SJCRH30 (cell line): ENCODE measurements at regions not wholly inside any gene's neighbourhood (a gene's known extent, or its start where the extent isn't known, plus 50 kb on each side); places are given as distances from the start of the nearest gene placed in this dataset.

ENCODE experiments used
- DNase-seq, 2 experiments: peaks; one replicate each; pipeline ENCODE4 v3.0.0-alpha.2; 2015 to 2020
- H3K27ac ChIP-seq: fragments of 250-450 bp; sonication (Bioruptor Pico); 2 replicates; pipeline ENCODE4 v1.5.1; 2020; ENCODE audit warnings: mild to moderate bottlenecking, moderate library complexity
- H3K27me3 ChIP-seq: fragments of 250-450 bp; sonication (Bioruptor Pico); 2 replicates; pipeline ENCODE4 v1.5.1; 2020; ENCODE audit warnings: mild to moderate bottlenecking, moderate library complexity
- H3K36me3 ChIP-seq: fragments of 250-450 bp; sonication (Bioruptor Pico); 2 replicates; pipeline ENCODE4 v1.5.1; 2020; ENCODE audit warnings: mild to moderate bottlenecking, moderate library complexity
- H3K4me1 ChIP-seq: fragments of 250-450 bp; sonication (Bioruptor Pico); 2 replicates; pipeline ENCODE4 v1.5.1; 2020; ENCODE audit warnings: mild to moderate bottlenecking, moderate library complexity
- H3K4me3 ChIP-seq: fragments of 250-450 bp; sonication (Bioruptor Pico); 2 replicates; pipeline ENCODE4 v1.5.1; 2020; ENCODE audit warnings: mild to moderate bottlenecking, moderate library complexity
- H3K9me3 ChIP-seq: fragments of 250-450 bp; sonication (Bioruptor Pico); replicated peaks from 2 replicates; pipeline ENCODE4 v1.5.1; 2020; ENCODE audit warnings: mild to moderate bottlenecking, moderate library complexity

DNA sequence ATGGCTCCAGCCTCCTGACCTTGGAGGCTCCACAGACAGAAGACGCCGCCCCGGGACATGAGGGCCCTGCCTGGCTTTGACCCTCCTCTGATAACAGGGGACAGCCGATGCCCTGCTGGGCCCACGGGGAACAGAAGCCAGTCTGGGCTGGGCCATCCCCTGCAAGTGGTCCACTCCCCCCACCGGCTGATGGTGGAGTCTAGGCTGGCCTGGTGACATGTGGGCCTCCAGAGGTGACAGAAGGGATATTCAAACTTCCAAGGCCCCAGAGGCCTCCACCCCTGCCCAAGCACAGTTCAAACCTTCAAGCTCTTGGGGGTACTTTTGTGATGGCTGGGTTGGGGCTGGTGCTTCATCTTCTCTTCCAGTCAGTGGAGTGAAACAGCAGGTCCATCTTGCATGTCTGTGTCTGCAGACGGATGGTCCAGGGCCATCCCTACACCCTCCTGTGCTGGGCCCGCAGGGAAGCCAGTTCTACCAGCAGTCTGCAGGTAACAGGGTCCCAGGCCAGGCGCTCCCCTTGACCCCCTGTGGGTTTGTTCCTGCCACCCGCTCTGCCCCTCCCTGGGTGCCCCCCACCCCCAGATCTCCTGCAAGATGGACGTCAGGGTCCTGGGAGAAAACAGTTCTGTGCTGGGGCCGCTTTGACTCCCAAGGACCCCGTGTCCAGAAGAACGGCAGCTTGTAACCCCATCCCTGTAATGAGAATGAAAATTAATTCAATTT lies 929.9 kb downstream of the BRD1 start:
- H3K4me1 ChIP-seq = no peaks in the 10 kb centered on the region
- H3K4me3 ChIP-seq = no peak overlapping the region
- peaks cover 38% of the 10 kb centered on the region; the same call in 1 of the 2 replicates for H3K27me3 ChIP-seq
- H3K9me3 ChIP-seq = no peaks in the 10 kb centered on the region
- no peak for DNase-seq
- no peaks in the 10 kb centered on the region for H3K36me3 ChIP-seq
- no peak overlapping the region for H3K27ac ChIP-seq

- DNase-seq = no peak
- Histone ChIP-seq H3K9me3 (no peaks in the 10 kb centered on the region), H3K4me1 (no peaks in the 10 kb centered on the region), H3K36me3 (no peaks in the 10 kb centered on the region), H3K4me3 (no peak overlapping the region), H3K27me3 (peaks cover 45% of the 10 kb centered on the region; the same call in 1 of the 2 replicates), H3K27ac (no peak overlapping the region)
Observed at GRCh38 chr22:48896766-48897644, 930.7 kb downstream of the BRD1 start.

- Histone ChIP-seq H3K4me1 (no peaks in the 10 kb centered on the region), H3K27ac (no peak overlapping the region), H3K27me3 (peaks cover 51% of the 10 kb centered on the region), H3K36me3 (no peaks in the 10 kb centered on the region), H3K4me3 (no peak overlapping the region), H3K9me3 (no peaks in the 10 kb centered on the region)
- DNase-seq = no peak
Observed at GRCh38 chr22:48895831-48896765, 931.6 kb downstream of the BRD1 start.

GRCh38 chr22:48895336-48895735 lies 932.3 kb downstream of the BRD1 start:
- no peaks in the 10 kb centered on the region for H3K9me3 ChIP-seq
- no peak overlapping the region for H3K4me3 ChIP-seq
- no peak for DNase-seq
- no peak overlapping the region for H3K27ac ChIP-seq
- peaks cover 56% of the 10 kb centered on the region for H3K27me3 ChIP-seq
- H3K36me3 ChIP-seq = no peaks in the 10 kb centered on the region
- no peaks in the 10 kb centered on the region for H3K4me1 ChIP-seq

- Histone ChIP-seq H3K27me3 (peaks cover 56% of the 10 kb centered on the region), H3K4me1 (no peaks in the 10 kb centered on the region), H3K4me3 (no peak overlapping the region), H3K27ac (no peak overlapping the region), H3K36me3 (no peaks in the 10 kb centered on the region), H3K9me3 (no peaks in the 10 kb centered on the region)
- no peak for DNase-seq
Observed at GRCh38 chr22:48894804-48895250, 932.8 kb downstream of the BRD1 start.

GRCh38 chr22:48894064-48894671 lies 933.5 kb downstream of the BRD1 start:
- H3K4me1 ChIP-seq = no peaks in the 10 kb centered on the region
- DNase-seq = no peak
- H3K9me3 ChIP-seq = no peaks in the 10 kb centered on the region
- H3K36me3 ChIP-seq = no peaks in the 10 kb centered on the region
- peaks cover 57% of the 10 kb centered on the region for H3K27me3 ChIP-seq
- H3K4me3 ChIP-seq = no peak overlapping the region
- no peak overlapping the region for H3K27ac ChIP-seq

DNA sequence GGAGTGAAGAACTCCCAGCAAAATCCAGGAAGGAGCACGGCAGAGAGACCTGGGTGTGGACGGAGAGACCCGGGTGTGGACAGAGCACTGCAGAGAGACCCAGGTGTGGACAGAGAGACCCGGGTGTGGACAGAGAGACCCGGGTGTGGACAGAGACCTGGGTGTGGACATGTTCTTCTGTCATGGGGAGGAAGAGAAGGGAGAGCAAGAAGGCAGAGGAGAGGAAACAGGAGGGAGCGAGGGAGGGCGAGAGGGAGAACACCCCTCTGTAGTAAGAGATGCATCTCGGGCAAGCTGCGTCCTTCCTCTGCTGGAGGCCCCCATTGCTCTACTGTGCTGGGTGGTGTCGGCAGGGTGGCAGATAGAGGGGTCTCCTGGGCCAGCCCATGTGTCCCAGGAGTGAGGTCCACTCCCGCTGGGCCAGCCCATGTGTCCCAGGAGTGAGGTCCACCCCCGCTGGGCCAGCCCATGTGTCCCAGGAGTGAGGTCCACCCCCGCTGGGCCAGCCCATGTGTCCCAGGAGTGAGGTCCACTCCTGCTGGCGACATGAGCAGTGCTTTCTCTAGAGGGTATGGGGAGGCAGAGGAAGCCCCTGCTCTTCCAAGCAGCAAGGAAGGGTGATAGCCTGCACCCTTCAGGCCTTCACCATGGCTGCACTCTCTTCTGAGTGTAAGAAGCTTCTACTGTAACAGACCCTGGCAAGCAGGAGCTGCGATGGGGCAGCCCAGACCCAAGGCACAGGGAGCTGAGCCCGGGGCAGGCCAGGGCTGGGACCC lies 934.2 kb downstream of the BRD1 start:
- no peak for DNase-seq

DNA sequence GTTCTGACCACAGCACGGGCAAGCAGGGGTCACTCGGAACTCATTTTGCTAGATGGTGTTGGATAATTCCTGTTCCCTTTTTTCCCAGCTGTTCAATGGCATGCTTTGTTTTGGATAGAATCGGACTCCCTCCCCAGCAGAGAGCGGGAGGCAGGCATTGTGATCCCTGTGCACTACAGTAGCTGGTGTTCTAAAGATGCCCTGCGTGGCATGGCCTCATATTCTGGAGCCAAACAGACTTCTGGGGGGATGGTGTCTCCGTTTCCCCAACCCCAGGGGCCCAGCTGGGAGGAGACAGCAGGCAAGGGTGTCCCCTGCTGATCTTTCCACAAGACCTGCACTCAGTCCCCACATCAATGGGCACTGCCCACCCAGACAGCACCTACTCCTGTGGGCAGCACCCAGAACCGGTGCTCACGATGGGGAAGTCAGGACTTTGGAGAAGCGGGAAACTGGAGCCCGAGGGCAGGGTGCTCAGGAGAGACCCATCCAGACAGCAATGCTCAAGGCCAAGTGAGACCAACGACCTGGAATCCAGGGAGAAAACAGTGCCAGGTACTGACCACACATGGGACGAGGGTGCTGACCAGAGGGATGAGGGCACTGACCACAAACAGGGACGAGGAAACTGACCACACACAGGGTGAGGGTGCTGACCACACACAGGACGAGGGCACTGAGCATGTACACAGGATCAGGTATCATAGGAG lies 934.9 kb downstream of the BRD1 start:
- Histone ChIP-seq H3K27ac (no peak overlapping the region), H3K27me3 (peaks cover 57% of the 10 kb centered on the region), H3K4me3 (no peak overlapping the region), H3K9me3 (no peaks in the 10 kb centered on the region), H3K36me3 (no peaks in the 10 kb centered on the region), H3K4me1 (no peaks in the 10 kb centered on the region)
- DNase-seq = no peak

More for the DNA sequence above, 934.2 kb downstream of the BRD1 start:
- no peaks in the 10 kb centered on the region for H3K36me3 ChIP-seq
- H3K9me3 ChIP-seq = no peaks in the 10 kb centered on the region
- no peak overlapping the region for H3K27ac ChIP-seq
- peaks cover 57% of the 10 kb centered on the region for H3K27me3 ChIP-seq
- no peaks in the 10 kb centered on the region for H3K4me1 ChIP-seq
- no peak overlapping the region for H3K4me3 ChIP-seq

DNA sequence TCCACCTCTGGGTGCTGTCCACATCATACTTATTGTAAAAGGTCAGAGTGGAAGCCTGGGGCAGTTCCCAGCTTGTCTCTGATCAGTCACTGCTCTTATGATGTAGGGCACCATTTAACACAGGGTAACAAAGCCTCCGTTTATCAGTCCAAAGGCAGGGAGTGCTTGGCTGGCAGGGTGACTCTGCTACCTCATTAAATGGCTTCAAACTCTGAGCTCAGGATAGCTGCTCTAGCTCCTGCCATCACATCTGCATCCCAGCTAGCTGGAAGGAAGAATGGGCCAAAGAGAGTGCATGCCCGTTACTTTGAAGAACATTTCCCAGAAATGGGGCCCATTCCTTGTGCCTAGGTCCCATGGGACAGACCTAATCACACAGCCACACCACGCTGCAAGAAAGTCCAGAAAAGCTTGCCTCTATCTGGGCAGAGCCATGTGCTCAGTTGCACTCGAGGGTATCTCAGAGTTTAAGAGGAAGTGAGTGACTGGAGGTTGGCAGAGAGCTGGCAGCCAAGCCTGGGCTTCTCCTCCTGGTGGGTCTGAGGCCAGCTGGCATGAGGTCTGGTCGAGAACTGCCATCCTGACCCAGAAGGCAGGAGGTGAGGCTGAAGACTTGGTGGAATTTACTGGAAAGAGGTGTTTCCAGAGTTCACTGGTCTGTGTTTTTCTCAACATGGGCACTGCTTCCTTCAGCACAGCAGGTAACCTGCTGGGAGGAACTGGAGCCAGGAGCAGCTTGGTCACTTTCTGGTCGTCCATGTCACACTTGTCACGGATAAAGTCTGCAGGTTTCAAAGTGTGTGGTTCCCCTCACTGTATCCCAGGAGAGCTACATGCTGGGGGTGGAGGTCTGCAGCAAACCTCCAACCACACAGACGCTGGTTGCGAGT lies 935.7 kb downstream of the BRD1 start:
- no peak overlapping the region for H3K4me3 ChIP-seq
- H3K36me3 ChIP-seq = no peaks in the 10 kb centered on the region
- no peak overlapping the region for H3K27ac ChIP-seq
- H3K27me3 ChIP-seq = peaks cover 53% of the 10 kb centered on the region
- H3K9me3 ChIP-seq = no peaks in the 10 kb centered on the region
- DNase-seq = no peak
- no peaks in the 10 kb centered on the region for H3K4me1 ChIP-seq

DNA sequence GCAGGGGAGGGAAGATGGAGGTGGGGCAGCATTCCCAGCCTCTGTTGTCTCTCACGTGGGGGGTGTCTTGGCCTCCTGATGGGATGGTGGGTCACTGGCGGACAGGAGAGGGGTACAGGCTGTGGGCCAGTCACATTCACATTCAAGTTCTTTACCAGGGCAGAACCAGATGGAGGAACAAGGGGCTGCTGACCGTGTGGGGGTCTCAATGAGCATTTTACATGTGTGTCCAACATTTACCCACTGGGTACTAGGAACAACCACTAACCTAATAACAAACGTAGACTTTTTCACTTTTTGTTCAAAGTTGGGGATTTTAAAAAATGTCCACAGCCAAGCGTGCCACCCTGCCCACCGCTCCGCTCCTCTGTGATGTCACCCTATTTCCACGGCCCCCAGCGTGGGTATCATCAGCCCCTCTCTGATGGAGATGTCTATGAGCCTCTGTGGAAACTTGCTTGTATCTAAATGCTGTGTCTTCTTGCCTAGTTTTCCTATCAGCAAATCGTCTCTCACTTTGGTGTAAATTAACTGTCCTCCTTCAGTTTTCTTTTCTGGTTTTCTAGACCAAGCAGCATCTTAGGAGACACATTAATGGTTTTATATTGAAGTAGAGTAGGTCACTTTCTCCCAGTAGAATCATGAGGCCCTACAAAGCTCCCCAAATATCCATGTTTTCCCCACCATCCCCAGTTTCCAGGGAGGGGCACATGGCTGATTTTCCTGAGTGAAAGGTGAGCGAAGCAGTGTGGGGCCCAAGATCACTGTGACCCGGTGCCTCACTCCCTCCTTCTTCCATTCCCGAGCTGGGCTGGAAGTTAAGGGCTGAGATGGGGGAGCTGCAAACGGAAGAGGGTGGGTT lies 936.7 kb downstream of the BRD1 start:
- no peaks in the 10 kb centered on the region for H3K9me3 ChIP-seq
- no peak for DNase-seq
- H3K4me1 ChIP-seq = no peaks in the 10 kb centered on the region
- H3K4me3 ChIP-seq = no peak overlapping the region
- no peak overlapping the region for H3K27ac ChIP-seq
- H3K27me3 ChIP-seq = peaks cover 55% of the 10 kb centered on the region
- H3K36me3 ChIP-seq = no peaks in the 10 kb centered on the region

DNA sequence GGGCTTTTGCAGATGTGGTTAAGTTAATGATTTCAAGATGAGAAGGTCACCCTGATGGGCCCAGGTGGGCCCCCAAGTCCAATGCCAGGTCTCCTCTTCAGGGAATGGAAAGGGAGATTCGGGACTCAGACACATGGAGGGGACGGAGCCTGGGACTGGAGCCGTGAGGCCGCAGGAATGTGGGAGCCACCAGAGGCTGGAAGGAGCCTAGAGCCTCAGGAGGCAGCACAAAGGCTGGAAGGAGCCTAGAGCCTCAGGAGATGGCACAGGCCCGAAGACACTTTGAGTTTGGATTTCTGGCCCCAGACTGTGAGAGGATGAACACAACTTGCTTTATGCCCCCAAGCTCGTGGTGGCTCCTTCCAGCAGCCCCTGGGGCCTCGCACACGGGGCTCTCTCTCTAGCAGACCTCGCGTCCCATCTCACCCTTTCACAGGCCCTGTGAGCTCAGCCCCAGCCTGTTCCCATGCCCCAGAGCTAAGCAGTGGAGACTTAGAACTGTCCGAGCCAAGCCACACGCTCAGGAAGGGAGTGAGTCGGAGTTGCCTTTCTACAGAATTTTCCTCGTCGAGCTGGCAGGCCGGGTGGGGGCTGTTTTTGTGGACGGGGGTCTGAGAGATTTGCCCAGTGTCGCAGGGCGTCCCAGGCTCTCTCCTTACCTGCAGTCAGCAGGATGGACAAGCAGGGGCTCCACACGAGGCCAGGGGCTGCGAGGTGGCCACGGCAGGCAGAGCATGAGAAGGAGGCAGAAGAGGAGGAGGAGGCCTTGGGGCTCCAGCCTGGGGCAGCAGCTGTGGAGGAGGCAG lies 937.6 kb downstream of the BRD1 start:
- Histone ChIP-seq H3K4me1 (no peaks in the 10 kb centered on the region), H3K9me3 (no peaks in the 10 kb centered on the region), H3K4me3 (no peak overlapping the region), H3K27ac (no peak overlapping the region), H3K27me3 (peaks cover 49% of the 10 kb centered on the region), H3K36me3 (no peaks in the 10 kb centered on the region)
- DNase-seq = no peak
